Parathyroid adenoma (tissue), 2 donors: ENCODE measurements at regions not wholly inside any gene's neighbourhood (a gene's known extent, or its start where the extent isn't known, plus 50 kb on each side); places are given as distances from the start of the nearest gene placed in this dataset.

Source experiments
- H2AFZ ChIP-seq: fragments of 300-600 bp; sonication (generic); one replicate; pipeline ENCODE4 v1.7.0; 2017; ENCODE audit warnings: antibody characterized with exemption, mild to moderate bottlenecking
- H3K27ac ChIP-seq: fragments of 300-600 bp; sonication (generic); one replicate; pipeline ENCODE4 v1.7.0; 2017
- H3K27me3 ChIP-seq: fragments of 300-600 bp; sonication (generic); one replicate; pipeline ENCODE4 v1.7.0; 2017; ENCODE audit warnings: low read length; ENCODE audit not compliant: control insufficient read depth, insufficient read depth
- H3K36me3 ChIP-seq: fragments of 300-600 bp; sonication (generic); one replicate; pipeline ENCODE4 v1.7.0; 2017; ENCODE audit warnings: low read length; ENCODE audit not compliant: control insufficient read depth, insufficient read depth
- H3K4me1 ChIP-seq: fragments of 300-600 bp; sonication (generic); one replicate; pipeline ENCODE4 v1.7.0; 2017; ENCODE audit warnings: control low read depth
- H3K4me2 ChIP-seq: fragments of 300-600 bp; sonication (generic); one replicate; pipeline ENCODE4 v1.7.0; 2017; ENCODE audit warnings: low read length
- H3K4me3 ChIP-seq: fragments of 300-600 bp; sonication (generic); one replicate; pipeline ENCODE4 v1.7.0; 2017; ENCODE audit warnings: low read depth, low read length
- H3K79me2 ChIP-seq: fragments of 300-600 bp; sonication (generic); one replicate; pipeline ENCODE4 v1.7.0; 2017; ENCODE audit warnings: control low read depth
- H3K9ac ChIP-seq: fragments of 300-600 bp; sonication (generic); one replicate; pipeline ENCODE4 v1.7.0; 2017; ENCODE audit warnings: mild to moderate bottlenecking
- H3K9me3 ChIP-seq: fragments of 300-600 bp; sonication (generic); one replicate; pipeline ENCODE4 v1.7.0; 2017; ENCODE audit warnings: low read length; ENCODE audit not compliant: control insufficient read depth
- TF ChIP-seq, protein P1 (sequence below): fragments of 300-600 bp; sonication (generic); IDR thresholded peaks from one replicate; pipeline ENCODE4 v1.7.0; 2017; ENCODE audit warnings: antibody characterized with exemption, mild to moderate bottlenecking
- donor health status: primary hyperparathyroidism.

GRCh38 chr2:228866781-228867180 lies 404.3 kb downstream of the PID1 start:
- H3K9ac ChIP-seq = no peak overlapping the region
- TF ChIP-seq, protein P1, sequence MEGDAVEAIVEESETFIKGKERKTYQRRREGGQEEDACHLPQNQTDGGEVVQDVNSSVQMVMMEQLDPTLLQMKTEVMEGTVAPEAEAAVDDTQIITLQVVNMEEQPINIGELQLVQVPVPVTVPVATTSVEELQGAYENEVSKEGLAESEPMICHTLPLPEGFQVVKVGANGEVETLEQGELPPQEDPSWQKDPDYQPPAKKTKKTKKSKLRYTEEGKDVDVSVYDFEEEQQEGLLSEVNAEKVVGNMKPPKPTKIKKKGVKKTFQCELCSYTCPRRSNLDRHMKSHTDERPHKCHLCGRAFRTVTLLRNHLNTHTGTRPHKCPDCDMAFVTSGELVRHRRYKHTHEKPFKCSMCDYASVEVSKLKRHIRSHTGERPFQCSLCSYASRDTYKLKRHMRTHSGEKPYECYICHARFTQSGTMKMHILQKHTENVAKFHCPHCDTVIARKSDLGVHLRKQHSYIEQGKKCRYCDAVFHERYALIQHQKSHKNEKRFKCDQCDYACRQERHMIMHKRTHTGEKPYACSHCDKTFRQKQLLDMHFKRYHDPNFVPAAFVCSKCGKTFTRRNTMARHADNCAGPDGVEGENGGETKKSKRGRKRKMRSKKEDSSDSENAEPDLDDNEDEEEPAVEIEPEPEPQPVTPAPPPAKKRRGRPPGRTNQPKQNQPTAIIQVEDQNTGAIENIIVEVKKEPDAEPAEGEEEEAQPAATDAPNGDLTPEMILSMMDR = no peak

GRCh38 chr2:228866044-228866443 lies 405.0 kb downstream of the PID1 start:
- H3K9ac ChIP-seq = no peak overlapping the region
- no peaks in the 10 kb centered on the region for H3K4me1 ChIP-seq
- H3K4me2 ChIP-seq = no peak overlapping the region
- H3K9me3 ChIP-seq = no peaks in the 10 kb centered on the region
- no peaks in the 10 kb centered on the region for H3K27me3 ChIP-seq
- H3K27ac ChIP-seq = no peak overlapping the region
- TF ChIP-seq, protein P1 = no peak
- H3K36me3 ChIP-seq = no peaks in the 10 kb centered on the region
- H3K79me2 ChIP-seq = no peaks in the 10 kb centered on the region
- H3K4me3 ChIP-seq = no peak overlapping the region
- H2AFZ ChIP-seq = no peak overlapping the region

More at GRCh38 chr2:228866781-228867180, 404.3 kb downstream of the PID1 start:
- no peaks in the 10 kb centered on the region for H3K9me3 ChIP-seq
- no peak overlapping the region for H3K4me3 ChIP-seq
- H3K4me2 ChIP-seq = no peak overlapping the region
- no peaks in the 10 kb centered on the region for H3K79me2 ChIP-seq
- no peak overlapping the region for H3K27ac ChIP-seq
- H3K27me3 ChIP-seq = no peaks in the 10 kb centered on the region
- no peaks in the 10 kb centered on the region for H3K36me3 ChIP-seq
- no peaks in the 10 kb centered on the region for H3K4me1 ChIP-seq
- H2AFZ ChIP-seq = no peak overlapping the region

DNA sequence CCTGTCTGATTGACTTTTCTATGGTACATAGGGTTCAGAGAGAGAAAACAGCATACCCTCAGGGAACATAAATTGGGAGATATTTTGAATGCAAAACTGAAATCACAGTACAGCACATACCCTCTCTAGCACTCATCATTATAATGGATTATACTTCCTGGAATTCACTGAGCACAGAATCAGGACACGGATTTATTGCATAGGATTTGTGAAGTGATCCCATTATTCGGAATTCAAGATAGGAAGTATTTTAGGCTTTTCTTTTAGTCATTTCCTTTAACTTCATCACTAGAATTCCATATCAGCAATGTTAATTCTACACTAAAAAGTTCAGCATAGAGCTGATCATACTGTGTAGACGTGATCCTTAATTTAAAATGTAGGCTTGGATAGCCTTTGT lies 407.0 kb downstream of the PID1 start:
- Histone ChIP-seq H3K27ac (no peak overlapping the region), H3K36me3 (no peaks in the 10 kb centered on the region), H3K4me2 (no peak overlapping the region), H3K4me1 (no peaks in the 10 kb centered on the region), H3K27me3 (no peaks in the 10 kb centered on the region), H3K9me3 (no peaks in the 10 kb centered on the region), H3K79me2 (no peaks in the 10 kb centered on the region), H3K4me3 (no peak overlapping the region), H2AFZ (no peak overlapping the region), H3K9ac (no peak overlapping the region)
- TF ChIP-seq, protein P1 = no peak

DNA sequence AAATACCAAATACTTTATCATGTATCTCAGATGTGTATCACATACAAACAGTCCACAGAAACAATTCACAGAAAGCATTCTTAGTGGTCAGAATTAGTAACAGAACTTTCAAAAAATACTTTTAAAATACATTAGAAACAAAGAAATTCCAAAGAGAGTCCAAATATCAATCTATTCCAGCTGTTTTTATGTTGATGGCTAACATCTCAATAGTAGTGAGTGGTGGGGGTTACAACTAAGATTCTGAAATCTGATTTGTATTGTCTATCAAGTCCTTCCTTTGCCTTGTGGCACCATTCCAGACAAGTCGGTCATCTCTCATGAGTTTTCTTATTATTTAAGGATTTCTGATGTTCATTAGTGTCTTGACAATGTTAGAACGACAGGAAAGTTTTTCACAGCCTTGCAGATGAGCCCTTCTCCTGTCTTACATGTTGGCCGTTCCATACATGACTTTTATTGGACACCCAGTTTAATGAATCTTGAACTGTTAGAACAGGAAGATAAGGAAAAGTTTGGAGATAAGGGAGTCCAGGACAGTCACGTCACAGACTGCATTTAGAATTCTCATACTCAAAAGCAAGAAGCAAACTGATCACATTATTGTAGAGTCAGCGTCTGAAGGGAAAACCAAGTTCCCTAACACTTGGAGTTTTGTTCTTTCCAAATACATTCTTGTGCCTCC lies 410.3 kb downstream of the PID1 start:
- H3K4me1 ChIP-seq = no peaks in the 10 kb centered on the region
- no peaks in the 10 kb centered on the region for H3K27me3 ChIP-seq
- H3K36me3 ChIP-seq = no peaks in the 10 kb centered on the region
- no peak overlapping the region for H3K9ac ChIP-seq
- no peak overlapping the region for H3K4me3 ChIP-seq
- H3K79me2 ChIP-seq = no peaks in the 10 kb centered on the region
- H3K27ac ChIP-seq = no peak overlapping the region
- H2AFZ ChIP-seq = no peak overlapping the region
- no peak overlapping the region for H3K4me2 ChIP-seq
- no peaks in the 10 kb centered on the region for H3K9me3 ChIP-seq
- TF ChIP-seq, protein P1 = no peak

DNA sequence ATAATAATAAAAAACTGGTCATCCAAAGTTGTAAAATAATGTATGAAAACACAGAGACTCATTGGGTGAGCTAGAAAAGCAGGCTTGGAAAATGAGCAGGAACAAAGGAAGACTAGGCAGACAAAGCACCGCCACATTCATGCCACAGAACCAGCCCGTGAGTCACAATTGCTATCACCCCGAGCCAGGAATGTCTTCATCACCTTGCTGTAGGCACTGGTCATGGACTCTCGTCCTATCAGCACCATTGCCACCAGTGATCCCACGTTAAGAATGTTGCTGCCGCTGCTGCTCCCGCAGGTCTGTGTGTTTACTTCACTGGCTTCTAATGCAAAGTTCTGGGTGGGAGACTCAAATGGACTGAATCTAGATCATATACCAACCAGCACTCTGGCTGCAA lies 417.9 kb downstream of the PID1 start:
- no peaks in the 10 kb centered on the region for H3K27me3 ChIP-seq
- no peak overlapping the region for H3K27ac ChIP-seq
- H3K4me3 ChIP-seq = no peak overlapping the region
- TF ChIP-seq, protein P1 = no peak
- H2AFZ ChIP-seq = no peak overlapping the region
- H3K9me3 ChIP-seq = no peaks in the 10 kb centered on the region
- H3K79me2 ChIP-seq = no peaks in the 10 kb centered on the region
- no peak overlapping the region for H3K9ac ChIP-seq
- no peaks in the 10 kb centered on the region for H3K4me1 ChIP-seq
- H3K36me3 ChIP-seq = no peaks in the 10 kb centered on the region
- no peak overlapping the region for H3K4me2 ChIP-seq
